Aorta (tissue), 5 donors: ENCODE measurements at regions not wholly inside any gene's neighbourhood (a gene's known extent, or its start where the extent isn't known, plus 50 kb on each side); places are given as distances from the start of the nearest gene placed in this dataset.

Experiments
- ATAC-seq: fragments of 200-7000 bp; cut with Tn5 transposase; one replicate; pipeline ENCODE4 v1.9.1; 2022; ENCODE audit warnings: moderate library complexity; ENCODE audit not compliant: low FRiP score
- DNase-seq, 2 donors: peaks; one replicate each; pipeline ENCODE4 v3.0.0-alpha.2; 2020
- H3K27ac ChIP-seq, 2 donors: one replicate each; pipeline ENCODE4 v1.5.1; 2013; ENCODE audit warnings: low read length in 2 of 2, mild to moderate bottlenecking in 2 of 2, moderate library complexity in 2 of 2, control low read depth in 1 of 2, inconsistent platforms in 1 of 2, low read depth in 1 of 2
- H3K27me3 ChIP-seq, 2 donors: one replicate each; pipeline ENCODE4 v1.6.1; 2013; ENCODE audit warnings: control low read depth in 1 of 2, low read length in 1 of 2, mild to moderate bottlenecking in 1 of 2, moderate library complexity in 1 of 2; ENCODE audit not compliant: insufficient read depth in 2 of 2, control insufficient read depth in 1 of 2
- H3K36me3 ChIP-seq, 2 donors: one replicate each; pipeline ENCODE4 v1.6.1; 2013; ENCODE audit warnings: control low read depth in 1 of 2, low read length in 1 of 2, mild to moderate bottlenecking in 1 of 2; ENCODE audit not compliant: insufficient read depth in 2 of 2, control insufficient read depth in 1 of 2
- H3K4me1 ChIP-seq, 2 donors: one replicate each; pipeline ENCODE4 v1.6.1; 2013; ENCODE audit warnings: low read length in 2 of 2, control low read depth in 1 of 2, mild to moderate bottlenecking in 1 of 2, moderate library complexity in 1 of 2; ENCODE audit not compliant: insufficient read depth in 2 of 2, control insufficient read depth in 1 of 2
- H3K4me3 ChIP-seq, 2 donors: one replicate each; pipeline ENCODE4 v1.5.1; 2013; ENCODE audit warnings: low read length in 2 of 2, control low read depth in 1 of 2, mild to moderate bottlenecking in 1 of 2
- H3K9me3 ChIP-seq: one replicate; pipeline ENCODE4 v1.6.1; 2013; ENCODE audit warnings: mild to moderate bottlenecking, low read length; ENCODE audit not compliant: control insufficient read depth
- WGBS, 2 donors: extraction: QIAGEN DNeasy Blood & Tissue Kit; methylation state at CpG; one replicate each; pipeline ENCODE4 v1.1.7; 2013; 5-methylcytosine and 5-hydroxymethylcytosine counted together
- intact Hi-C, 2 donors: fragments of 100-400 bp; cut with DNase I; formaldehyde crosslinking; loops; one replicate each; pipeline versions ENCODE4 v1.14.2 to v1.15.0; 2022
- donor health status: healthy with polysubstance abuse.
- donor health status: Bipolar disorder and iron deficiency.
- donor health status: DM: no; HTN: no; CAD: no.
- donor health status: DM: no; HTN: no; CAD: no.
- donor health status: DM: yes; HTN: yes; CAD: no.

GRCh38 chr19:46950526-46951170, 69.0 kb upstream of the NPAS1 start:
- Histone ChIP-seq H3K36me3 (no peaks in the 10 kb centered on the region), H3K27ac (peak overlapping the region in 1 of 2 donors; percentile 25), H3K4me1 (peaks cover 3 to 12% of the 10 kb centered on the region in 2 donors), H3K27me3 (no peaks in the 10 kb centered on the region), H3K9me3 (no peaks in the 10 kb centered on the region), H3K4me3 (no peak overlapping the region)
- WGBS, 2 donors = 63 to 69% methylated on average over 7 of the region's 7 CpGs
- DNase-seq (peak in 1 of 2 donors; percentile 55), ATAC-seq (no peak)
- intact Hi-C loops = no loop called here

- ATAC-seq (no peak), DNase-seq (peak in 1 of 2 donors; percentile 31)
- peaks cover 0 to 7% of the 10 kb centered on the region in 2 donors for H3K4me1 ChIP-seq
- no peak overlapping the region for H3K27ac ChIP-seq
- no peak overlapping the region for H3K4me3 ChIP-seq
- H3K36me3 ChIP-seq = no peaks in the 10 kb centered on the region
- no peaks in the 10 kb centered on the region for H3K9me3 ChIP-seq
- intact Hi-C loops = no loop called here
- WGBS, 2 donors = 60 to 61% methylated on average over 8 of the region's 8 CpGs
- H3K27me3 ChIP-seq = no peaks in the 10 kb centered on the region
These were observed 68.3 kb upstream of the NPAS1 start for GRCh38 chr19:46951171-46951986.

- intact Hi-C loops = no loop called here
- no peak for ATAC-seq
- H3K36me3 ChIP-seq = no peaks in the 10 kb centered on the region
- no peaks in the 10 kb centered on the region for H3K9me3 ChIP-seq
- H3K27ac ChIP-seq = no peak overlapping the region
- DNase-seq = no peak
- WGBS, 2 donors = 95 to 96% methylated on average over 5 of the region's 5 CpGs
- H3K4me3 ChIP-seq = no peak overlapping the region
- H3K4me1 ChIP-seq = peaks cover 0 to 2% of the 10 kb centered on the region in 2 donors
- no peaks in the 10 kb centered on the region for H3K27me3 ChIP-seq
These were observed 66.8 kb upstream of the NPAS1 start for GRCh38 chr19:46952874-46953273.

GRCh38 chr19:46953955-46954501, 65.6 kb upstream of the NPAS1 start:
- no peak overlapping the region for H3K4me3 ChIP-seq
- peaks cover 0 to 2% of the 10 kb centered on the region in 2 donors for H3K4me1 ChIP-seq
- DNase-seq (peak in 1 of 2 donors; percentile 47), ATAC-seq (no peak)
- H3K27me3 ChIP-seq = no peaks in the 10 kb centered on the region
- H3K9me3 ChIP-seq = no peaks in the 10 kb centered on the region
- intact Hi-C loops = no loop called here
- H3K27ac ChIP-seq = no peak overlapping the region
- 81 to 82% methylated on average over 6 of the region's 6 CpGs for WGBS, 2 donors
- no peaks in the 10 kb centered on the region for H3K36me3 ChIP-seq

DNA sequence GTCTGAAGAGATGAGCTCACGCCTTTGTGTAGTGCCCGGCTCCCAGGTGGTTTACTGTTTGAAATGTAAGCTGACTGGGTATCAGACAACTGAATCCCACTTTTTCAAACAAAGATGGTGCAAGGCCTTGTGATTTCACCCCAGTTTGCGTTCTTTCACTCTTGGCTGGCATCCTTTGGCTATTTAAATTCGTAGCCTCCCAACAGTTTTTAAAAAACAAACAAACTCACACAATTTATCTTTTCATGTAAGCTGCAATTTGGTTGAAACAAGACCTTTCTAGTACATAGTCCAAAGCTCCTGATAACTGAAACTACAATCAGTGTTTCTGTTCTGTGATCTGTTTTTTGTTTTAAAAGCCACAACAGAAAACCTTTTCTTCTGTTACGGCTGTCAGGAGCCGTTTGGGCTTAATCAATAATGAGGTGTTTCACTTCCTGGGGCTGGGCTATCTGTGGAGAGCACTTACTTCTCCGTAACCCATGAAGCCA, 65.1 kb upstream of the NPAS1 start:
- WGBS, 2 donors = 82 to 83% methylated on average over 7 of the region's 7 CpGs
- H3K27me3 ChIP-seq = no peaks in the 10 kb centered on the region
- DNase-seq (peak in 1 of 2 donors; percentile 12), ATAC-seq (no peak)
- peaks cover 0 to 2% of the 10 kb centered on the region in 2 donors for H3K4me1 ChIP-seq
- intact Hi-C loops = no loop called here
- H3K36me3 ChIP-seq = no peaks in the 10 kb centered on the region
- H3K4me3 ChIP-seq = no peak overlapping the region
- no peaks in the 10 kb centered on the region for H3K9me3 ChIP-seq
- no peak overlapping the region for H3K27ac ChIP-seq

DNA sequence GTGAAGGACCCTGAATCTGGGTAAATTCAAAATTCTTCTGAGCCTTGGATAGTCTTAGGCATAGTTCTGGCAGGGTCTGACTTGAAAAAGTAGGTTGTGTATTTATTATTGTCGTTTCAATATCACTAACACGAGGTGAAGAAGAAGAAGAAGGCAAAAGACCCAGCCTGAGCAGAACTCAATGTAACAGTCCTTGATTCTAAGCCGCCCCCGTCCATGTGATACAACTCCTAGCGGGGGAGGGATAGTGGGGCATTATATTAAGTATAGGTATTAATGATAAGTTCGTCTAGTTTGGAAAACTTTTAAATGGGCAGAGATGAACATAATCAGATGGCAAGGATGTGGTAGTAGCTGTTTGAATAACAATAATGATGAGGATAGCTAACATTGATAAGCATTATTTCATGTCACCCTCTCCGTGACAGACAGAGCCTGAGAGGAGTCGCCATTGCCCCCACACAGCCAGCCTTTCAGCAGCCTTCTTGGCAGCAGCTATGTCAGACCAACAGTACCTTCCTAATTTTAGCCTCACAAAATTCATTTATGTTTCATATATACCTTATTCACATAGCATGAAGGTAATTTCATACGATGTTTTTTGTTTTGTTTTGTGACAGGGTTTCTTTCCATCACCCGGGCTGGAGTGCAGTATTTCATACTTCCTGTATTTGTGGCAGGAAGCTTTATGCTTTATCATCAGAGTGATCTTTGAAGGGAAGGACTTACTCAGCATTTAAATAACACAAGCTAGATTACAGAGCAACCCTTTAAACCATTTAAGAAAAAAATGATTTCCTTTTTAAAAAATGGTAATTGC, 64.4 kb upstream of the NPAS1 start:
- WGBS, 2 donors = 48 to 49% methylated on average over 10 of the region's 10 CpGs
- DNase-seq = peak in 1 of 2 donors; percentile 41
- intact Hi-C loops = no loop called here
- H3K27me3 ChIP-seq = no peaks in the 10 kb centered on the region
- H3K4me1 ChIP-seq = peaks cover 0 to 2% of the 10 kb centered on the region in 2 donors
- H3K9me3 ChIP-seq = no peaks in the 10 kb centered on the region
- ATAC-seq = no peak
- H3K27ac ChIP-seq = no peak overlapping the region
- H3K36me3 ChIP-seq = no peaks in the 10 kb centered on the region
- no peak overlapping the region for H3K4me3 ChIP-seq

DNA sequence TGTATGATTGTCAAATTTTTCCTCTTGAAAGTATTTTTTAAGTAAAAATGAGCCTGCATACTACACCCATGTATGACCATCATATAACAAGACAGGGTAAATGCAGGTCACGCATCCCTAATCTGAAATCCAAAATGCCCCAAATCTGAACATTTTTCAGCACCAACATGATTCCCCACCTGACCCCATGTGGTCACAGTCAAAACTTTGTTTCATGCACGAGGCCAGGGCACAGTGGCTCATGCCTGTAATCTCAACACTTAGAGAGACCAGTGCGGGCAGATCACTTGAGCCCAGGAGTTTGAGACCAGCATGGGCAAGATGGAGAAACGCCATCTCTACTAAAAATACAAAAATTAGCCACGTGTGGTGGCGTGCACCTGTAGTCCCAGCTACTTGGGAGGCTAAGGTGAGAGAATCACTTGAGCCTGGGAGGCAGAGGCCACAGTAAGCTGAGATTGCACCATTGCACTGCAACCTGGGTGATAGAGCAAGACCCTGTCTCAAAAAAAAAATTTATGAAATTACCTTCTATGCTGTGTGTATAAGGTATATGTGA, 63.7 kb upstream of the NPAS1 start:
- Histone ChIP-seq H3K9me3 (no peaks in the 10 kb centered on the region), H3K4me1 (peaks cover 0 to 2% of the 10 kb centered on the region in 2 donors), H3K27ac (no peak overlapping the region), H3K36me3 (no peaks in the 10 kb centered on the region), H3K4me3 (no peak overlapping the region), H3K27me3 (no peaks in the 10 kb centered on the region)
- peak in 1 of 2 donors; percentile 30 for DNase-seq
- 87 to 89% methylated on average over 6 of the region's 6 CpGs for WGBS, 2 donors
- intact Hi-C loops = no loop called here
- no peak for ATAC-seq

- peaks cover 0 to 3% of the 10 kb centered on the region in 2 donors for H3K4me1 ChIP-seq
- no peaks in the 10 kb centered on the region for H3K9me3 ChIP-seq
- no peaks in the 10 kb centered on the region for H3K27me3 ChIP-seq
- H3K27ac ChIP-seq = no peak overlapping the region
- intact Hi-C loops = no loop called here
- WGBS, 2 donors = 60 to 68% methylated on average over 6 of the region's 6 CpGs
- DNase-seq (no peak), ATAC-seq (no peak)
- H3K36me3 ChIP-seq = no peaks in the 10 kb centered on the region
- H3K4me3 ChIP-seq = no peak overlapping the region
These were observed 61.1 kb upstream of the NPAS1 start for GRCh38 chr19:46958532-46958931.
